Neuronal stem cell (in vitro differentiated cells): ENCODE measurements at regions not wholly inside any gene's neighbourhood (a gene's known extent, or its start where the extent isn't known, plus 50 kb on each side); places are given as distances from the start of the nearest gene placed in this dataset.

Experiments
- DNase-seq: peaks from one replicate; pipeline ENCODE4 v3.0.0-alpha.2; 2013; ENCODE audit warnings: low spot score
- H2AFZ ChIP-seq: one replicate; pipeline ENCODE4 v1.6.1; 2013; ENCODE audit warnings: mild to moderate bottlenecking, low read length, inconsistent platforms
- H2AK5ac ChIP-seq: 2 replicates; pipeline ENCODE4 v1.6.1; 2013; ENCODE audit warnings: low read depth, mild to moderate bottlenecking, inconsistent platforms, low read length, moderate library complexity, mixed read lengths
- H2BK120ac ChIP-seq: 2 replicates; pipeline ENCODE4 v1.6.1; 2013; ENCODE audit warnings: low read depth, mild to moderate bottlenecking, inconsistent platforms, low read length, moderate library complexity, mixed read lengths
- H2BK12ac ChIP-seq: one replicate; pipeline ENCODE4 v1.6.1; 2013; ENCODE audit warnings: low read length, inconsistent platforms
- H2BK15ac ChIP-seq: 2 replicates; pipeline ENCODE4 v1.6.1; 2013; ENCODE audit warnings: mild to moderate bottlenecking, low read length, inconsistent platforms, mixed read lengths
- H2BK5ac ChIP-seq: one replicate; pipeline ENCODE4 v1.6.1; 2013; ENCODE audit warnings: inconsistent platforms, mild to moderate bottlenecking, low read length, moderate library complexity
- H3K14ac ChIP-seq: one replicate; pipeline ENCODE4 v1.6.1; 2013; ENCODE audit warnings: low read length, inconsistent platforms
- H3K18ac ChIP-seq: 2 replicates; pipeline ENCODE4 v1.6.1; 2013; ENCODE audit warnings: low read length, inconsistent platforms
- H3K23ac ChIP-seq: 2 replicates; pipeline ENCODE4 v1.6.1; 2013; ENCODE audit warnings: low read depth, mild to moderate bottlenecking, mixed read lengths, low read length, inconsistent platforms; ENCODE audit not compliant: poor library complexity
- H3K27ac ChIP-seq: replicated peaks from 3 replicates; pipeline ENCODE4 v1.5.1; 2013; ENCODE audit warnings: low read length, inconsistent platforms
- H3K27me3 ChIP-seq, 3 experiments: 2 replicates each; pipeline ENCODE4 v1.6.1; 2013; ENCODE audit warnings: low read length in 3 of 3, mild to moderate bottlenecking in 2 of 3, inconsistent platforms in 1 of 3, low read depth in 1 of 3, mixed read lengths in 1 of 3, moderate library complexity in 1 of 3; ENCODE audit not compliant: control insufficient read depth in 3 of 3, insufficient read depth in 3 of 3
- H3K36me3 ChIP-seq, 2 donors: replicated peaks in 1 of 2; 2 replicates each; pipeline ENCODE4 v1.6.1; 2013; ENCODE audit warnings: low read length in 2 of 2; ENCODE audit not compliant: control insufficient read depth in 2 of 2, insufficient read depth in 2 of 2
- H3K4ac ChIP-seq: 2 replicates; pipeline ENCODE4 v1.6.1; 2013; ENCODE audit warnings: inconsistent platforms, mild to moderate bottlenecking, low read length, moderate library complexity
- H3K4me1 ChIP-seq, 2 donors: 1 replicate in 1 of 2; 2 replicates in 1 of 2; pipeline ENCODE4 v1.6.1; 2013; ENCODE audit warnings: low read length in 2 of 2, low read depth in 1 of 2; ENCODE audit not compliant: control insufficient read depth in 2 of 2, insufficient read depth in 1 of 2
- H3K4me2 ChIP-seq: one replicate; pipeline ENCODE4 v1.6.1; 2013; ENCODE audit warnings: mild to moderate bottlenecking, low read length, inconsistent platforms; ENCODE audit not compliant: insufficient read depth, poor library complexity, severe bottlenecking
- H3K4me3 ChIP-seq, 2 donors: 2 replicates each; pipeline ENCODE4 v1.5.1; 2013; ENCODE audit warnings: low read length in 2 of 2, mild to moderate bottlenecking in 2 of 2, inconsistent platforms in 1 of 2, moderate library complexity in 1 of 2
- H3K79me1 ChIP-seq: one replicate; pipeline ENCODE4 v1.6.1; 2013; ENCODE audit warnings: low read depth, mild to moderate bottlenecking, inconsistent platforms, low read length, moderate library complexity
- H3K9ac ChIP-seq: one replicate; pipeline ENCODE4 v1.6.1; 2013; ENCODE audit warnings: mild to moderate bottlenecking, low read depth, low read length, inconsistent platforms; ENCODE audit not compliant: poor library complexity
- H3K9me3 ChIP-seq, 2 donors: replicated peaks in 1 of 2; 2 replicates each; pipeline versions ENCODE3 to v1.6.1; 2013; ENCODE audit warnings: low read length in 2 of 2, mild to moderate bottlenecking in 2 of 2, inconsistent platforms in 1 of 2, low read depth in 1 of 2, mixed read lengths in 1 of 2, moderate library complexity in 1 of 2; ENCODE audit not compliant: control insufficient read depth in 2 of 2, insufficient read depth in 1 of 2
- H4K8ac ChIP-seq: one replicate; pipeline ENCODE4 v1.6.1; 2013; ENCODE audit warnings: low read depth, mild to moderate bottlenecking, inconsistent platforms, low read length, moderate library complexity
- H4K91ac ChIP-seq: one replicate; pipeline ENCODE4 v1.6.1; 2013; ENCODE audit warnings: low read length, low read depth, mild to moderate bottlenecking, inconsistent platforms; ENCODE audit not compliant: poor library complexity
- WGBS, 2 donors: extraction: QIAGEN DNeasy Blood & Tissue Kit; methylation state at CpG; one replicate each; pipeline ENCODE4 v1.1.7; 2013; ENCODE audit warnings: missing lambda C conversion rate in 2 of 2, mixed read lengths in 1 of 2; ENCODE audit not compliant: insufficient read length in 2 of 2, insufficient replicate concordance in 1 of 2; ENCODE audit errors: extremely low coverage in 2 of 2; 5-methylcytosine and 5-hydroxymethylcytosine counted together

- H3K79me1 ChIP-seq: no peaks in the 10 kb centered on the region
- peak overlapping the region; percentile 51 for H2BK15ac ChIP-seq
- no peak overlapping the region for H3K4ac ChIP-seq
- H3K27me3 ChIP-seq: no peaks in the 10 kb centered on the region
- H2AK5ac ChIP-seq: no peak overlapping the region
- no peak overlapping the region for H2AFZ ChIP-seq
- no peaks in the 10 kb centered on the region for H3K9me3 ChIP-seq
- no peak overlapping the region for H3K27ac ChIP-seq
- no peak for DNase-seq
- no peak overlapping the region for H4K8ac ChIP-seq
- H2BK120ac ChIP-seq: no peak overlapping the region
- H3K4me2 ChIP-seq: no peak overlapping the region
- no CpG with 5 or more reads among the region's 10 CpGs for WGBS, 2 donors
- no peak overlapping the region for H3K18ac ChIP-seq
- H3K14ac ChIP-seq: no peak overlapping the region
- no peak overlapping the region for H4K91ac ChIP-seq
- H3K23ac ChIP-seq: no peak overlapping the region
- H2BK5ac ChIP-seq: no peak overlapping the region
- no peak overlapping the region for H3K4me3 ChIP-seq
- H2BK12ac ChIP-seq: no peak overlapping the region
- H3K9ac ChIP-seq: no peak overlapping the region
- no peaks in the 10 kb centered on the region for H3K36me3 ChIP-seq
- H3K4me1 ChIP-seq: no peaks in the 10 kb centered on the region
Measured at GRCh38 chr18:76764291-76764901, 58.0 kb upstream of the ZNF236 start.

GRCh38 chr18:76759056-76759455 lies 63.3 kb upstream of the ZNF236 start:
- no peak overlapping the region for H2BK120ac ChIP-seq
- H3K9ac ChIP-seq: no peak overlapping the region
- H3K4me3 ChIP-seq: no peak overlapping the region
- peaks cover 0 to 2% of the 10 kb centered on the region in 2 donors for H3K4me1 ChIP-seq
- H2AFZ ChIP-seq: no peak overlapping the region
- H2AK5ac ChIP-seq: no peak overlapping the region
- no peaks in the 10 kb centered on the region for H3K27me3 ChIP-seq
- H2BK12ac ChIP-seq: peak overlapping the region; percentile 87
- H3K14ac ChIP-seq: no peak overlapping the region
- no peak overlapping the region for H3K4ac ChIP-seq
- no peak overlapping the region for H3K23ac ChIP-seq
- no peak overlapping the region for H2BK5ac ChIP-seq
- H2BK15ac ChIP-seq: no peak overlapping the region
- WGBS, 2 donors: no CpG with 5 or more reads among the region's 24 CpGs
- H3K36me3 ChIP-seq: no peaks in the 10 kb centered on the region
- H3K9me3 ChIP-seq: peaks cover 0 to 2% of the 10 kb centered on the region in 2 donors
- peaks cover 1% of the 10 kb centered on the region for H3K79me1 ChIP-seq
- H4K8ac ChIP-seq: no peak overlapping the region
- no peak overlapping the region for H3K4me2 ChIP-seq
- peak overlapping the region; percentile 54 for H3K18ac ChIP-seq
- no peak overlapping the region for H3K27ac ChIP-seq
- no peak overlapping the region for H4K91ac ChIP-seq
- DNase-seq: no peak

- no peak overlapping the region for H4K91ac ChIP-seq
- H3K14ac ChIP-seq: peak overlapping the region; percentile 72
- WGBS, 2 donors: no CpG with 5 or more reads among the region's 15 CpGs
- peaks cover 1% of the 10 kb centered on the region for H3K79me1 ChIP-seq
- no peak overlapping the region for H3K9ac ChIP-seq
- peak overlapping the region; percentile 42 for H2BK15ac ChIP-seq
- no peak overlapping the region for H3K4me2 ChIP-seq
- H3K36me3 ChIP-seq: no peaks in the 10 kb centered on the region
- peak overlapping the region; percentile 43 for H2BK12ac ChIP-seq
- H3K27ac ChIP-seq: no peak overlapping the region
- no peak overlapping the region for H2AK5ac ChIP-seq
- H2BK5ac ChIP-seq: no peak overlapping the region
- no peak overlapping the region for H3K4me3 ChIP-seq
- peaks cover 0 to 2% of the 10 kb centered on the region in 2 donors for H3K4me1 ChIP-seq
- H4K8ac ChIP-seq: no peak overlapping the region
- H2BK120ac ChIP-seq: no peak overlapping the region
- no peak overlapping the region for H3K23ac ChIP-seq
- no peak overlapping the region for H3K4ac ChIP-seq
- DNase-seq: no peak
- H3K18ac ChIP-seq: peak overlapping the region; percentile 33
- peaks cover 0 to 2% of the 10 kb centered on the region in 2 donors for H3K9me3 ChIP-seq
- peak overlapping the region; percentile 60 for H2AFZ ChIP-seq
- H3K27me3 ChIP-seq: no peaks in the 10 kb centered on the region
Measured at GRCh38 chr18:76757925-76758324, 64.4 kb upstream of the ZNF236 start.

- H3K9ac ChIP-seq: no peak overlapping the region
- no peak overlapping the region for H2AFZ ChIP-seq
- H3K4me2 ChIP-seq: no peak overlapping the region
- peaks cover 0 to 2% of the 10 kb centered on the region in 2 donors for H3K9me3 ChIP-seq
- no peak for DNase-seq
- H3K18ac ChIP-seq: no peak overlapping the region
- peaks cover 0 to 2% of the 10 kb centered on the region in 2 donors for H3K4me1 ChIP-seq
- no peak overlapping the region for H3K4ac ChIP-seq
- no peaks in the 10 kb centered on the region for H3K36me3 ChIP-seq
- H3K27ac ChIP-seq: no peak overlapping the region
- H3K14ac ChIP-seq: no peak overlapping the region
- H4K8ac ChIP-seq: no peak overlapping the region
- H2BK15ac ChIP-seq: no peak overlapping the region
- peaks cover 1% of the 10 kb centered on the region for H3K79me1 ChIP-seq
- H3K27me3 ChIP-seq: no peaks in the 10 kb centered on the region
- H2BK5ac ChIP-seq: no peak overlapping the region
- H4K91ac ChIP-seq: no peak overlapping the region
- no peak overlapping the region for H3K4me3 ChIP-seq
- H2BK120ac ChIP-seq: no peak overlapping the region
- no CpG with 5 or more reads among the region's 15 CpGs for WGBS, 2 donors
- H2BK12ac ChIP-seq: no peak overlapping the region
- no peak overlapping the region for H3K23ac ChIP-seq
- no peak overlapping the region for H2AK5ac ChIP-seq
Measured at GRCh38 chr18:76757335-76757734, 65.0 kb upstream of the ZNF236 start.
